SH-SY5Y (cell line): ENCODE measurements at regions not wholly inside any gene's neighbourhood (a gene's known extent, or its start where the extent isn't known, plus 50 kb on each side); places are given as distances from the start of the nearest gene placed in this dataset.

Source experiments
- GATA2 ChIP-seq: IDR thresholded peaks from 2 replicates; pipeline ENCODE4 v1.6.1; 2011; ENCODE audit warnings: mild to moderate bottlenecking, low read depth, low read length
- GATA3 ChIP-seq: IDR thresholded peaks from 2 replicates; pipeline ENCODE4 v1.6.1; 2011; ENCODE audit warnings: low read depth, mild to moderate bottlenecking, low read length, moderate library complexity

GRCh38 chr4:25993395-25994185, 79.6 kb downstream of the SMIM20 start:
- TF ChIP-seq GATA2: no peak
- no peak for TF ChIP-seq GATA3
